CD4-positive, alpha-beta T cell treated with Interleukin-1 beta for 1 hour (primary cell): ENCODE measurements at regions not wholly inside any gene's neighbourhood (a gene's known extent, or its start where the extent isn't known, plus 50 kb on each side); places are given as distances from the start of the nearest gene placed in this dataset.
"Not testable (repeated sequence)": the region's sequence is repeated elsewhere in the genome, so short reads cannot be mapped to it uniquely, and the experiment has no call there.

Experiments used
- DNase-seq, 2 donors: peaks; one replicate each; pipeline ENCODE4 v3.0.0-alpha.2; 2020 to 2022

- no peak for DNase-seq
These were observed 908.5 kb upstream of the FBXO33 start for GRCh38 chr14:40340708-40341107.

DNA sequence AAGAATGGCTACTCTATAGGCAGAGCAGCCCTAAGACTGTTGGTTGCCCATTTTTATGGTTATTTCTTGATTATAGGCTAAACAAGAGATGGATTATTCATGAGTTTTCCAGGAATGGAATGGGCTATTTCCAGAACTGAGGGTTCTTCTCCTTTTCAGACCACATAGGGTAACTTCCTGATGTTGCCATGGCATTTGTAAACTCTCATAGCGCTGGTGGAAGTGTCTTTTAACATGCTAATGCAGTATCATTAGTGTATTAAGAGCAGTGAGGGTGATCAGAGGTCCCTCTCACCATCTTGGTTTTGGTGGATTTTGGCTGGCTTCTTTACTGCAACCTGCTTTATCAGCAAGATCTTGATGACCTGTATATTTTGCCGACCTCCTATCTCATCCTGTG lies 904.6 kb upstream of the FBXO33 start:
- DNase-seq, result no peak

GRCh38 chr14:40326519-40326918 lies 894.3 kb upstream of the FBXO33 start:
- DNase-seq, result not testable (repeated sequence)

DNA sequence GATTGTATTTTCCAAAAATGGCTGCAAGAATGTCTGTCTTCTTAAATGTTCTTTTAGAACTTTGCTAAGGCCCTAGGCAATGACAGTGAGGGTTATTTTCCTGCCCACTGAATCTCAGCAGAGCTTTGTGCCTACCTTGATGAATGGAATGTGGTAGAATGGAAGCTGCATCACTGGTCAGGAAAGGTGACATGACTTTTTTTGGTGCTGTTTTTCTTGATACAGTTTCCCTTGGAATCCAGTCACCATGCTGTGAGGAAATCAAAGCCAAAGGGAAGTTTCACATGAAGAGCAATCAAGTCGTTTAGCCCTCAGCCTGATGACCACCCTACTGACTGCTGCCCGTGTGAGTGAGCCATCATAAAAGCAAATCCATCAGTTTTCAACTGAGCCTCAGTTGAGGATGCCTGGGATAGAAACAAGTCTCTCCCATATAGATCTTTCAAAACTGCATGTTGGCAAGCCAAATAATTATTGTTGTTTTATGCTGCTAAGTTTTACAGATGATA lies 886.0 kb upstream of the FBXO33 start:
- DNase-seq, result no peak

DNA sequence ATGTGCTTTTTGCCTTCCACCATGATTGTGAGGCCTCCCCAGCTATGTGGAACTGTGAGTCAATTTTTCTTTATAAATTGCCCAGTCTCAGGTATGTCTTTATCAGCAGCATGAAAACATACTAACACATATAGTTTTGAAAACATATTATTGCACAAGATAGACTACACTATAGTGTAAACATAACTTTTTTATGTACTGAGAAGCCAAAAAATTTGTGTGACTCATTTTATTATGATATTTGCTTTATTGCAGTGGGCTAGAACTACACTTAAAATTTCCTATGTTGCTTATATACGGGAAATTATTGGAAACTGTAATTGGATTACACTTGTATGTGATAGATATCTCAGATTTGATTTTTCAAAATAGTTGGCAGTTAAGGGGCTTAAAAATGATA lies 885.5 kb upstream of the FBXO33 start:
- no peak for DNase-seq

- no peak for DNase-seq
These were observed 880.1 kb upstream of the FBXO33 start for GRCh38 chr14:40312296-40312695.

- DNase-seq, result no peak
These were observed 876.9 kb upstream of the FBXO33 start for GRCh38 chr14:40309124-40309523.

- no peak for DNase-seq
These were observed 876.0 kb upstream of the FBXO33 start for GRCh38 chr14:40308240-40308639.

DNA sequence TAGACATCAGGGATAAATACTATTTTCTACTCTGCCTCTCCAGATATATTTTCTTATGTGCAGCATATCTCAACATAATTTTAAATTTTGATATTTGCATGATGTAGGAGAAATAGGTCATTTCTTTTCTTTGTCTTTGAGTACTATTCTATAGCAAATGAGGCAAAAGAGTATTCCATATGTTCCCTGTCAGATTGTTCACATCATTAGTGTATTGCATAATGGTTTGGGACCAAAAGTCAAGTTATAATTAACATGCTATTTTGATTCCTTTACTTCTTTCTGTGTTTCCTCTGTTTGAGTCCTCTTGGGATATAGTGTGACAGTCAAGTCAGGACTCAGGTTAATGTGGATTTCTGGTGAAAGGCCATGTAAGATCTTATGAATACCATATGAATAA lies 864.6 kb upstream of the FBXO33 start:
- DNase-seq, result no peak

GRCh38 chr14:40292664-40293063 lies 860.4 kb upstream of the FBXO33 start:
- DNase-seq, result no peak

GRCh38 chr14:40282196-40282595 lies 850.0 kb upstream of the FBXO33 start:
- DNase-seq, result no peak

DNA sequence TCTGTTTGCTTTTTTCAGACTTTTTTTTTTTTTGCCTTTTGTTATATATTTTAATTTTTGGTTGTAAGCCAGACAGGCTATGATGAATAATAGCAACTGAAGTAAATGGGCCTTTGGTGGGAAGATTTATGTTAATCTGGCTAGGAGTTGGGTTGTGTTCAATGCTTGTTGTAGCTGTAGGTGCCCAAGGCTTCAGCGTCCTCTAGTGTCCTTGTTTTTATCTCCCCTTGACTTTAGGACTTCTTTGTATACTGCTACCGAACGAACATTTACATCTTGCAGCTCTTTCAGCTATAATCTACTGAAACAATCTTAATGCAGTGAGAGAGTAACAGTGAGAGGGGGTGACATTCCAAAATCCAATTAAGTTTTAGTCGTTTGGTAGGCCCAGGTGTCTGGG lies 848.4 kb upstream of the FBXO33 start:
- no peak for DNase-seq

DNA sequence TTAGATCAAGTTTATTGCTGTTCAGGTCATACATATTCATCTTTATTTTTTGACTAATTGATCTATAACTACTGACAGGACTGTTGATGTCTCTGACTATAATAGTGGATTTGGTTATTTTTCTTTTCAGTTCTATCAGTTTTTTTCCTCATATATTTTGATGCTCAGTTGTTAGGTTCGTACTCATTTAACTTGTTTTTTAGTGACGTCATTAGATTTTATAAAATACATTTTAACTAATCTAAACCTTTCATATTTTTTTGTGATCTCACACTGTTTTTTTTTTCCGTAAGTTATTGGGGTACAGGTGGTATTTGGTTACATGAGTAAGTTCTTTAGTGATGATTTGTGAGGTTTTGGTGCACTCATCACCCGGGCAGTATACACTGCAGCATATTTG lies 841.2 kb upstream of the FBXO33 start:
- no peak for DNase-seq

GRCh38 chr14:40271480-40271879 lies 839.2 kb upstream of the FBXO33 start:
- DNase-seq, result no peak

GRCh38 chr14:40269436-40269835 lies 837.2 kb upstream of the FBXO33 start:
- DNase-seq, result no peak

- no peak for DNase-seq
These were observed 836.0 kb upstream of the FBXO33 start for GRCh38 chr14:40268236-40268635.

GRCh38 chr14:40265096-40265495 lies 832.9 kb upstream of the FBXO33 start:
- DNase-seq, result no peak

- no peak for DNase-seq
These were observed 820.7 kb upstream of the FBXO33 start for GRCh38 chr14:40252817-40253447.

- no peak for DNase-seq
These were observed 816.4 kb upstream of the FBXO33 start for GRCh38 chr14:40248671-40249070.

DNA sequence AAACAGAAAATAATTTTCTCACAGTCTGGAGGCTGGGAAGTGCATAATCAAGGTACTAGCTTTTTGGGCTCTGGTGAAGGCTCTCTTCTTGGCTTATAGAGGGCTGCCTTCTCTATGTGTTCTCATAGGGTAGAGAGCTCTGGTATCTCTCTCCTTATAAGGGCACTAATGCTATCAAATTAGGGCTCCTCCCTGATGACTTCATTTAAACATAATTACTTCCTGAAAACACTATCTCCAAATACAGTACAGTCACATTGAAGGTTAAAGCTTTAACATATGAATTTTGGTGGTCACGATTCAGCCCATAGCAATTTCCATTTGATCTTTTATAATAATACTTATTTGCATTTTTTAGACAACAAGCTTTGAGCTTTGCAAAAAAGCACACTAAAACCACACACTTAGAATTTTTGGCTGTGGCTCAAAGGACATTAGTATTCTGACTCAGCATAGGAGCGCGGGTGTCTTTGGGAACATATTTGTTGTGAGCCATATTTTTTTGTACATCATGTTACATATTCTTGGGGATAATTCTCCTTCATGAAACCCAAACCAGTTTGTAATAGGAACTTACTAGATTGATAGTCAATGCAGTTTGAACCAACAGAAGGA lies 808.1 kb upstream of the FBXO33 start:
- DNase-seq, result no peak

- no peak for DNase-seq
These were observed 800.1 kb upstream of the FBXO33 start for GRCh38 chr14:40232302-40232701.

DNA sequence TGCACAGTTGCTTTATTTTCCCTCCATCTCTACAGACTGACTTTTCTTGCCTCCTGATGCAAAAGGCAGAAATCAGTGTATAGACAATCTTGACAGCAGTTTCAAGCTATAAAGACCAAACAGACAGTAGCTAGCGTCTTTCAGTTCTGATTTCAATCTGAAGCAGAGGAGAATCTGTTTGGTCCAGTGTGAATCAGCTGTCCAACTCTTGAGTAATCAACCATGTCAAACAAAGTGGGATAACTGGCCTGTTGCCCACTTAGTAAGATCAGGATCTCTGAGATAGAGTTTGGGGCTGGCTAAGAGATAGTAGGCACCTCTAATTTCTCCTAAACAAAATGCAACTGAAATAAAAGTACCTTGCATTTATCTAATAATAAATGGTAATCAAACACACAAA lies 797.4 kb upstream of the FBXO33 start:
- no peak for DNase-seq

DNA sequence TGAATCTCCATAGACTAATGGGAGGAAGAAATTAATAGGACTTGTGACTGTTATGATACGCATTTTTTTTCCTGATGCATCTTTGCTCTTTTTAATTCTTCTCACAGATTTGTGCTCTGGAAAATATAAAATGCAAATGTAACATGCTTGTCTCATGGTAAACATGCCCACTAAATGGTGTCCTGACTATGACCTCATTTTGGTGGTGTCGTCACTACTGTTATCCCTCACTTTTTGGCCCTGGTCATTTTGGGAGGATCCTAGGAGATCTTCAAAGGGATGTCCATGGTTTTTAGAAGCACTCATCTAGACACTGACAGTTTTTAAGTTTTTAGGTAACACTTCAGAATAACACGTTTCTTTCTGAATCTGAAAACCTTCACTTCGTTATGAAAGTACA lies 790.8 kb upstream of the FBXO33 start:
- no peak for DNase-seq

DNA sequence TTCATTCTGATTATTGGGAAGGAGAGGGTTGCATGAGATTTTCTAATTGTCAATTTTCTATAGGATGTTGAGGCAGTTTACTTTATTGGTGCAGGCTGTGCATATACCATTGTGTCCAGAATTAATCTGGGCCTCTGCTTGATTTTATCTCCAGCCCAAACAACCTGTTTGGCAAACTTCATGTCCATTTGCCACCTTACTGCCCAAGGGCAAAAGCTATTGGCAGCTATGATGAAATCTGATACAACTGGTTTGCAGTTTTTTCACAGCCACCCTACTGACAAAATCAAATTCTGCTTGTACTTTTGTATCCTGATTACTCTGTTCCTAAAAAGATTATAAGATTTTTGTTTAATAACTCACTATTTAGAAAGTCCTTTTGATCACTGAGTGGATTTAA lies 789.2 kb upstream of the FBXO33 start:
- no peak for DNase-seq

DNA sequence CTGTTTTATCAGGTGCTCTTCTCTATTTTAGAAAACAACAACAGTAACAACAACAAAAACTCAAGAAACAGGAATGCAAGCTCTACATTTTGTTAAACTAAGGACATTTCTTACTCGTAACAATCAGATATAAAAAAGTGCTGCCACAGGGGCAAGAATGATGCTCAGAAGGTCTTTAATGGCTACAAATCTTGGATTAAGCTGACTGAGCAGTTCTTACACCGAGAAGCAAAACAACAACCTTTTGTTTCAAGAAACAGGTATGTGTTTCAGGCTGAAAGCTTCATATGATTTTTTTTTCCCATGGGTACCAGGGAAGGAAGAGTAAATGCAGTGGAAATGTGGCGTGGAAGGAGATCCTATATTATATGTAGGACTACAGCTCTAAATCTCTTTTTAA lies 786.8 kb upstream of the FBXO33 start:
- DNase-seq, result no peak
